ENCODE measurements at regions not wholly inside any gene's neighbourhood (a gene's known extent, or its start where the extent isn't known, plus 50 kb on each side); places are given as distances from the start of the nearest gene placed in this dataset.

- no peak overlapping the region for H2AFZ ChIP-seq (ENCODE audit: low read depth, low read length, poor library complexity, severe bottlenecking)
- no peak overlapping the region for H3K4me2 ChIP-seq (ENCODE audit: low read length)
- H3K36me3 ChIP-seq (ENCODE audit: control insufficient read depth in 1 of 2, insufficient read depth in 2 of 2, low read length in 2 of 2) = no peaks in the 10 kb centered on the region
- RAD21 ChIA-PET (ENCODE audit: low non-redundant PET in 1 of 2, low total read pairs in 2 of 2, uncharacterized antibody in 2 of 2, unreplicated experiment in 2 of 2) = no interaction called here
- TF ChIP-seq ZNF274 (IDR thresholded peaks at IDR 0.05; ENCODE audit: low read depth, low read length) = no peak
- TF ChIP-seq POLR2AphosphoS5 (IDR thresholded peaks at IDR 0.05; ENCODE audit: low read depth, low read length) = no peak
- TF ChIP-seq ELF1 (IDR thresholded peaks at IDR 0.05; ENCODE audit: borderline replicate concordance, low read depth) = no peak
- no peak for TF ChIP-seq ATF3 (IDR thresholded peaks at IDR 0.05)
- no peak for TF ChIP-seq EZH2phosphoT487 (IDR thresholded peaks at IDR 0.05; ENCODE audit: borderline replicate concordance)
- TF ChIP-seq MAX (IDR thresholded peaks at IDR 0.05) = no peak
- TF ChIP-seq ZBTB33 (IDR thresholded peaks at IDR 0.05; ENCODE audit: extremely low read depth, insufficient replicate concordance, low read length) = no peak
- no peak for TF ChIP-seq YY1 (IDR thresholded peaks at IDR 0.05; ENCODE audit: extremely low read depth, insufficient replicate concordance, low read depth, low read length)
- TF ChIP-seq REST (IDR thresholded peaks at IDR 0.05; ENCODE audit: low read depth) = no peak
- TF ChIP-seq FOSL1 (IDR thresholded peaks at IDR 0.05; ENCODE audit: low read depth) = no peak
- no peak for TF ChIP-seq POLR2A (IDR thresholded peaks at IDR 0.05; ENCODE audit: borderline replicate concordance, extremely low read depth, insufficient read depth, insufficient read length)
- no peak for TF ChIP-seq EZH2 (IDR thresholded peaks at IDR 0.05)
- TF ChIP-seq SP1 (IDR thresholded peaks at IDR 0.05; ENCODE audit: low read depth) = no peak
- no peak for TF ChIP-seq RAD21 (IDR thresholded peaks at IDR 0.05; ENCODE audit: low read depth)
- TF ChIP-seq CEBPB (IDR thresholded peaks at IDR 0.05; ENCODE audit: low read depth) = no peak
- no peak for TF ChIP-seq TCF7L2 (IDR thresholded peaks at IDR 0.05; ENCODE audit: borderline replicate concordance, extremely low read depth, insufficient read depth, insufficient read length)
- TF ChIP-seq SIN3A (IDR thresholded peaks at IDR 0.05; ENCODE audit: low read depth) = no peak
- CTCF ChIA-PET = no interaction called here
- no peak overlapping the region for H3K4me3 ChIP-seq (replicated peaks in 1 of 2; ENCODE audit: low read depth in 1 of 2, low read length in 2 of 2)
- POLR2A ChIA-PET = no interaction called here
- H3K27me3 ChIP-seq (ENCODE audit: insufficient read depth, low read length) = no peaks in the 10 kb centered on the region
- no TSS peak for BruUV-seq (replicated peaks)
- no peak for ATAC-seq
- H3K9me2 ChIP-seq (ENCODE audit: insufficient read depth) = no peaks in the 10 kb centered on the region
- no peaks in the 10 kb centered on the region for H3K79me2 ChIP-seq (ENCODE audit: insufficient read depth, low read length)
- no peak overlapping the region for H3K9ac ChIP-seq (ENCODE audit: low read length)
- no peak overlapping the region for H3K27ac ChIP-seq (ENCODE audit: low read depth, low read length)
- no peaks in the 10 kb centered on the region for H3K9me3 ChIP-seq (ENCODE audit: control insufficient read depth in 1 of 2, insufficient read depth in 1 of 2, low read depth in 1 of 2, low read length in 2 of 2)
- H3K4me1 ChIP-seq (ENCODE audit: control insufficient read depth in 1 of 2, insufficient read depth in 2 of 2, low read length in 2 of 2) = no peaks in the 10 kb centered on the region
- intact Hi-C loops (cut with micrococcal nuclease) = no loop called here
- no peaks in the 10 kb centered on the region for H4K20me1 ChIP-seq (ENCODE audit: insufficient read depth)
- DNase-seq (ENCODE audit: low read depth, low spot score) = no peak
Observed at GRCh38 chr5:105899726-105900125, 1771.0 kb downstream of the EFNA5 start.

Data from HCT116 (cell line).